Kidney (tissue), 13 donors: ENCODE measurements at regions not wholly inside any gene's neighbourhood (a gene's known extent, or its start where the extent isn't known, plus 50 kb on each side); places are given as distances from the start of the nearest gene placed in this dataset.

Experiments used
- DNase-seq, 5 donors: peaks; one replicate each; pipeline ENCODE4 v3.0.0-alpha.2; 2013 to 2020
- FAIRE-seq: peaks from 2 replicates; lab custom pipeline; 2012; peaks lifted over from hg19 to GRCh38; lab: Jason Lieb, UNC
- H3K27ac ChIP-seq, 2 donors: one replicate each; pipeline ENCODE4 v1.7.0; 2013; ENCODE audit warnings: low read depth in 2 of 2, low read length in 2 of 2, inconsistent platforms in 1 of 2
- H3K27me3 ChIP-seq: one replicate; pipeline ENCODE4 v1.7.1; 2013; ENCODE audit warnings: low read length, inconsistent platforms; ENCODE audit not compliant: control insufficient read depth, insufficient read depth
- H3K36me3 ChIP-seq, 3 donors: one replicate each; pipeline versions ENCODE4 v1.7.0 to v1.7.1; 2013; ENCODE audit warnings: low read length in 3 of 3, control low read depth in 1 of 3, inconsistent platforms in 1 of 3; ENCODE audit not compliant: insufficient read depth in 3 of 3, control insufficient read depth in 2 of 3
- H3K4me1 ChIP-seq, 3 donors: one replicate each; pipeline versions ENCODE4 v1.7.0 to v1.7.1; 2013; ENCODE audit warnings: low read length in 3 of 3, inconsistent platforms in 1 of 3, low read depth in 1 of 3; ENCODE audit not compliant: control insufficient read depth in 2 of 3, insufficient read depth in 2 of 3
- H3K4me3 ChIP-seq, 3 donors: one replicate each; pipeline versions ENCODE4 v1.7.0 to v1.8.1; 2013; ENCODE audit warnings: low read length in 3 of 3, control low read depth in 1 of 3, inconsistent platforms in 1 of 3
- H3K9ac ChIP-seq, 3 donors: one replicate each; pipeline versions ENCODE4 v1.7.0 to v1.7.1; 2013; ENCODE audit warnings: low read length in 3 of 3, control low read depth in 1 of 3, inconsistent platforms in 1 of 3
- H3K9me3 ChIP-seq, 3 donors: one replicate each; pipeline versions ENCODE4 v1.7.0 to v1.7.1; 2013; ENCODE audit warnings: low read length in 3 of 3, control low read depth in 1 of 3, inconsistent platforms in 1 of 3; ENCODE audit not compliant: control insufficient read depth in 2 of 3, insufficient read depth in 1 of 3
- CTCF ChIP-seq: IDR thresholded peaks from 3 replicates; pipeline ENCODE4 v1.5.1; 2012; ENCODE audit warnings: mild to moderate bottlenecking, moderate library complexity, borderline replicate concordance; ENCODE audit not compliant: insufficient read depth; ENCODE audit errors: extremely low read depth
- intact Hi-C: fragments of 100-400 bp; cut with DNase I; formaldehyde crosslinking; loops from one replicate; pipeline ENCODE4 v1.11.1; 2022
- donor health status: control.
- donor health status: control.
- donor health status: control.
- donor health status: control.
- donor health status: control.
- donor health status: DM: yes; HTN: yes; CAD: no.
- donor health status: Normal renal cell carcinoma (clear cell type).

GRCh38 chr1:147077936-147078605 is 94.2 kb downstream of the PRKAB2 start:
- intact Hi-C loops, result no loop called here
- no peak for TF ChIP-seq CTCF
- Histone ChIP-seq H3K4me1 (peaks cover 0 to 3% (median 0%) of the 10 kb centered on the region in 3 donors), H3K27me3 (peaks cover 80% of the 10 kb centered on the region), H3K4me3 (no peak overlapping the region), H3K9ac (no peak overlapping the region), H3K36me3 (no peaks in the 10 kb centered on the region), H3K9me3 (no peaks in the 10 kb centered on the region), H3K27ac (no peak overlapping the region)
- FAIRE-seq (no peak), DNase-seq (peak in 4 of 5 donors; percentile 17 to 70 (median 35))

- H3K4me3 ChIP-seq, result no peak overlapping the region
- H3K27me3 ChIP-seq, result peaks cover 79% of the 10 kb centered on the region
- H3K4me1 ChIP-seq, result peaks cover 0 to 3% (median 0%) of the 10 kb centered on the region in 3 donors
- no peak for TF ChIP-seq CTCF
- H3K9ac ChIP-seq, result no peak overlapping the region
- no peaks in the 10 kb centered on the region for H3K9me3 ChIP-seq
- no peak for FAIRE-seq
- no peaks in the 10 kb centered on the region for H3K36me3 ChIP-seq
- H3K27ac ChIP-seq, result no peak overlapping the region
- DNase-seq, result peak in 1 of 5 donors; percentile 35
- intact Hi-C loops, result no loop called here
These were observed 94.7 kb downstream of the PRKAB2 start for GRCh38 chr1:147077523-147077922.

- no peak for TF ChIP-seq CTCF
- Histone ChIP-seq H3K27me3 (peaks cover 78% of the 10 kb centered on the region), H3K4me3 (no peak overlapping the region), H3K9ac (no peak overlapping the region), H3K36me3 (no peaks in the 10 kb centered on the region), H3K9me3 (no peaks in the 10 kb centered on the region), H3K4me1 (peaks cover 0 to 3% (median 0%) of the 10 kb centered on the region in 3 donors), H3K27ac (no peak overlapping the region)
- FAIRE-seq, result no peak
- intact Hi-C loops, result no loop called here
- peak in 1 of 5 donors; percentile 48 for DNase-seq
These were observed 95.2 kb downstream of the PRKAB2 start for GRCh38 chr1:147077081-147077480.
